HEK293 (cell line): ENCODE measurements at regions not wholly inside any gene's neighbourhood (a gene's known extent, or its start where the extent isn't known, plus 50 kb on each side); places are given as distances from the start of the nearest gene placed in this dataset.

Experiments
- CTCF ChIP-seq: fragments of 450-650 bp; formaldehyde crosslinking; IDR thresholded peaks from 2 replicates; pipeline ENCODE4 v1.5.1; 2016; ENCODE audit warnings: missing biosample characterization, missing genetic modification characterization
- PRDM1 ChIP-seq: fragments of 450-650 bp; formaldehyde crosslinking; IDR thresholded peaks from 2 replicates; pipeline ENCODE4; 2016; ENCODE audit warnings: missing biosample characterization, missing genetic modification characterization
- SP2 ChIP-seq: fragments of 450-650 bp; formaldehyde crosslinking; IDR thresholded peaks from 2 replicates; pipeline ENCODE4 v1.5.1; 2016; ENCODE audit warnings: missing biosample characterization, missing genetic modification characterization
- YY1 ChIP-seq: fragments of 450-650 bp; formaldehyde crosslinking; IDR thresholded peaks from 2 replicates; pipeline ENCODE4 v1.5.1; 2018; ENCODE audit warnings: missing biosample characterization, missing genetic modification characterization
- ZEB2 ChIP-seq: fragments of 450-650 bp; formaldehyde crosslinking; IDR thresholded peaks from 2 replicates; pipeline ENCODE4 v1.5.1; 2016; ENCODE audit warnings: missing biosample characterization, missing genetic modification characterization
- ZIC2 ChIP-seq: fragments of 450-650 bp; formaldehyde crosslinking; IDR thresholded peaks from 2 replicates; pipeline ENCODE4 v1.5.1; 2016; ENCODE audit warnings: missing biosample characterization, missing genetic modification characterization
- ZNF221 ChIP-seq: fragments of 450-650 bp; formaldehyde crosslinking; IDR thresholded peaks from 2 replicates; pipeline ENCODE4 v1.5.1; 2017; ENCODE audit warnings: missing biosample characterization, missing genetic modification characterization, borderline replicate concordance
- ZNF24 ChIP-seq: fragments of 450-650 bp; formaldehyde crosslinking; IDR thresholded peaks from 2 replicates; pipeline ENCODE4 v1.5.1; 2016; ENCODE audit warnings: missing biosample characterization, missing genetic modification characterization
- ZNF274 ChIP-seq, 2 experiments: fragments of 200-500 bp in 1 of 2; fragments of 450-650 bp in 1 of 2; sonication (Bioruptor generic) in 1 of 2; formaldehyde crosslinking in 1 of 2; IDR thresholded peaks; 2 replicates each; pipeline versions ENCODE4 v1.5.1 to v1.6.1; 2014 to 2016; ENCODE audit warnings: borderline replicate concordance in 1 of 2, inconsistent platforms in 1 of 2, low read length in 1 of 2, missing biosample characterization in 1 of 2, missing genetic modification characterization in 1 of 2
- ZNF501 ChIP-seq: fragments of 450-650 bp; formaldehyde crosslinking; IDR thresholded peaks from 2 replicates; pipeline ENCODE4 v1.5.1; 2016; ENCODE audit warnings: missing biosample characterization, missing genetic modification characterization
- ZNF549 ChIP-seq: fragments of 450-650 bp; IDR thresholded peaks from 2 replicates; pipeline ENCODE4 v1.5.1; 2018; ENCODE audit warnings: missing biosample characterization, missing genetic modification characterization, mild to moderate bottlenecking, inconsistent platforms, moderate library complexity
- ZNF792 ChIP-seq: fragments of 450-650 bp; formaldehyde crosslinking; IDR thresholded peaks from 2 replicates; pipeline ENCODE4 v1.5.1; 2016; ENCODE audit warnings: missing biosample characterization, missing genetic modification characterization

- TF ChIP-seq ZIC2 (tag by site-specific recombination) = no peak
- no peak for TF ChIP-seq CTCF (tag by site-specific recombination)
- TF ChIP-seq PRDM1 (tag by site-specific recombination) = no peak
- TF ChIP-seq SP2 (tag by site-specific recombination) = no peak
- no peak for TF ChIP-seq ZNF549 (tag by site-specific recombination)
- TF ChIP-seq ZEB2 (tag by site-specific recombination) = no peak
- TF ChIP-seq ZNF792 (tag by site-specific recombination) = no peak
- no peak for TF ChIP-seq ZNF274 (IDR thresholded peaks at IDR 0.05; ENCODE audit: low read length)
- TF ChIP-seq ZNF274 (tag by site-specific recombination; IDR thresholded peaks at IDR 0.05; ENCODE audit: borderline replicate concordance) = no peak
- TF ChIP-seq ZNF501 (tag by site-specific recombination) = no peak
- no peak for TF ChIP-seq ZNF221
- no peak for TF ChIP-seq ZNF24
- TF ChIP-seq YY1 = no peak
Observed at GRCh38 chr11:116690611-116691010, 82.2 kb downstream of the BUD13 start.
